AG04450 (cell line): ENCODE measurements at regions not wholly inside any gene's neighbourhood (a gene's known extent, or its start where the extent isn't known, plus 50 kb on each side); places are given as distances from the start of the nearest gene placed in this dataset. TPM values are rescaled to one million over a fixed set of nuclear protein-coding genes. Genes with fewer than 3 reads are reported as not detected.

Source experiments
- CTCF ChIA-PET: fragments of 300-600, 350-600 bp; formaldehyde crosslinking; extraction: SDS; loops from one replicate; lab custom pipeline; 2022; ENCODE audit warnings: antibody characterized with exemption, inconsistent platforms; lab: Charles Lee
- POLR2A ChIA-PET: fragments of 350-600 bp; formaldehyde crosslinking; extraction: SDS; loops from one replicate; lab custom pipeline; 2021; ENCODE audit warnings: antibody characterized with exemption, inconsistent platforms; lab: Yijun Ruan, JAX
- DNase-seq: peaks from one replicate; pipeline ENCODE4 v3.0.0-alpha.2; 2011; ENCODE audit warnings: low read depth, low spot score
- H3K27ac ChIP-seq: one replicate; pipeline ENCODE4 v1.5.1; 2012; ENCODE audit warnings: low read depth, low read length, control low read depth
- H3K27me3 ChIP-seq: one replicate; pipeline ENCODE4 v1.6.0; 2012; ENCODE audit warnings: low read length; ENCODE audit not compliant: control insufficient read depth, insufficient read depth
- H3K4me3 ChIP-seq: 2 replicates; pipeline ENCODE4 v1.5.1; 2011; ENCODE audit warnings: mild to moderate bottlenecking, low read depth, low read length, control low read depth
- H3K9me3 ChIP-seq: 2 replicates; pipeline ENCODE4 v1.5.1; 2012; ENCODE audit warnings: low read length; ENCODE audit not compliant: control insufficient read depth, insufficient read depth
- CTCF ChIP-seq: IDR thresholded peaks from 2 replicates; pipeline ENCODE4 v1.5.1; 2011; ENCODE audit warnings: low read depth, low read length, control low read depth, inconsistent platforms
- small RNA-seq: library from RNA; depleted of rRNA; stranded (forward); fragments of <200 nt; gene quantifications from one replicate; pipeline ENCODE3, GENCODE V24; 2012; ENCODE audit warnings: low read depth; ENCODE audit not compliant: insufficient read length

GRCh38 chr4:11484531-11484930, 55.8 kb upstream of the HS3ST1 start:
- Histone ChIP-seq H3K9me3 (no peaks in the 10 kb centered on the region), H3K27me3 (no peaks in the 10 kb centered on the region), H3K4me3 (no peak overlapping the region), H3K27ac (no peak overlapping the region)
- CTCF ChIA-PET, result no interaction called here
- no peak for DNase-seq
- POLR2A ChIA-PET, result no interaction called here
- no peak for TF ChIP-seq CTCF

- TF ChIP-seq CTCF, result no peak
- ChIA-PET CTCF (no interaction called here), POLR2A (no interaction called here)
- H3K9me3 ChIP-seq, result no peaks in the 10 kb centered on the region
- no peak overlapping the region for H3K4me3 ChIP-seq
- no peaks in the 10 kb centered on the region for H3K27me3 ChIP-seq
- no peak overlapping the region for H3K27ac ChIP-seq
- DNase-seq, result no peak
These were observed 54.4 kb upstream of the HS3ST1 start for GRCh38 chr4:11483046-11483445.

GRCh38 chr4:11480683-11481082, 52.0 kb upstream of the HS3ST1 start:
- Histone ChIP-seq H3K9me3 (no peaks in the 10 kb centered on the region), H3K27me3 (no peaks in the 10 kb centered on the region), H3K27ac (no peak overlapping the region), H3K4me3 (no peak overlapping the region)
- POLR2A ChIA-PET, result no interaction called here
- CTCF ChIA-PET, result no interaction called here
- DNase-seq, result no peak
- no peak for TF ChIP-seq CTCF

Small RNAs in the stretch of these regions (small RNA-seq; reads per million reads assigned to genes)
- gene RF00026, result not detected
- gene RNU6-578P, result not detected
